HG03442 (cell line): ENCODE measurements at regions not wholly inside any gene's neighbourhood (a gene's known extent, or its start where the extent isn't known, plus 50 kb on each side); places are given as distances from the start of the nearest gene placed in this dataset.

ENCODE experiments used
- ATAC-seq: cut with Tn5 transposase; IDR thresholded peaks from one replicate; pipeline ENCODE4 v1.9.1; 2021; ENCODE audit warnings: mild to moderate bottlenecking, moderate library complexity; ENCODE audit not compliant: unreplicated experiment

DNA sequence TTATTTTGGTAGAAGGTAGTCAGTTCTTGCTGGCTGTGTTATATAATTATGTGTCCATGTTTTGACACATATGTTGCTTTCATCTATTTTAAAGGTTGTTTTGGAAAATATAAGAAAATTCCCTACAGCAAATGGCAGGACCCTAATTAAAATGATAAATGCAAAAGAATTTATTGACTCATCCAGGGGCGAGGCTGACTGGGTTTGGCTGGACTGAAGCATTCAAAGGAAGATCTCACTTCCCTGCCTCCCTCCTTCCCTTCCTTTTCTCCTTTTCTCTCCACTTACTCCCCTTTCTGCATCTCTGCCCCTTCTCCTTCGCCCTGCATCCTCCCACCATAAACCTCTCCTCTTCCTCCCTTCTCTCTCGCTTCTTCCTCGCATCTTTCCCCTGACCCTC, 129.6 kb downstream of the SNAPC1 start:
- no peak for ATAC-seq

DNA sequence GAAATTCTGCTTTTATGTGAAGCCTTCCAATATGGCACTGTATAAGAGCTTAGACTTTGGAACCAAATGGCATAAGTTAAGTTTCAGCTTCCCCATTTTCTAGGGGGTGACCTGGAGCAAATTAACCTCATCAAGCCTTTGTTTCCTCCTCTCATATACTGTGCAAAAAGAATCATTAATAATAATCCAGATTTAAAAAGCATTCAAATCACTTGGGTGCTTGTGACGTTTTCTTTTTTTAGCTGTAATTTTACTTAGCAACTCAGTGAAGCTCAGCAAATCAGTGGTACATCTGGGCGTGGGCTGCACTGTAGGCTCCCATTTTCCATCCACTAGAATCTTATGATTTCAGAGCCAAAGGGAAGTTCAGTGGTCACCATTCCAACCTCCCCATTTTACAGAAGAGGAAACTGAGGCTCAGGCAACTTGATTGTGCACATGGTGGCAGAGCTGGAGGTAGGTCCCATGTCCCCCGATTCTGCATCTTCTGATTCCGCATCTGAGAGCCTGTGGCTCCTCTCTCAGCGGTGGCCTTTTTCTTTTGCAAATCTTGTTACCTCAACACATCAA, 131.2 kb downstream of the SNAPC1 start:
- no peak for ATAC-seq

- peak; percentile 27 for ATAC-seq
Measured at GRCh38 chr14:61894452-61895077, 132.3 kb downstream of the SNAPC1 start.

- ATAC-seq: no peak
Measured at GRCh38 chr14:61897300-61897699, 135.1 kb downstream of the SNAPC1 start.

GRCh38 chr14:61898568-61898967, 136.3 kb downstream of the SNAPC1 start:
- ATAC-seq: no peak

GRCh38 chr14:61899497-61899896, 137.3 kb downstream of the SNAPC1 start:
- no peak for ATAC-seq

- no peak for ATAC-seq
Measured at GRCh38 chr14:61904946-61905345, 142.7 kb downstream of the SNAPC1 start.

- ATAC-seq: no peak
Measured at GRCh38 chr14:61911574-61911973, 149.4 kb downstream of the SNAPC1 start.

GRCh38 chr14:61918998-61919397, 156.8 kb downstream of the SNAPC1 start:
- no peak for ATAC-seq

DNA sequence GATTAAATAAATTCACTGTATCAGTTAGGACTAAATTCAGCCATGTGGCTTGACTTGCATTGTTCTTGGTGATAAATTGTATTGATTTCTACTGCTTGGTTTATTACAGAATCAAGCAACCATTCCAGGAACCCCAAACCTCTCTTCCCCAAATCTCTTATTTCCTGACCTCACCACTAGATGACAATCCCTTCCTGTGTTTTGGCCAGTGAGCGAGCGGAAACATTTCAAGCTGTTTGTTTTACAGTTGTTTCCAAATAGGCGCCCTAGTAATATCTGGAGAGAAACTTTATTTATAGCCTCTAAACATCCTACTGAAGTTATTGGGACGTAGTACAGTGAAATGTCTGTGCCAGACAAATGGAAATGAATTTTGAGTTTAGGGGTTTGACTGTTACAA, 161.1 kb downstream of the SNAPC1 start:
- no peak for ATAC-seq

- ATAC-seq: no peak
Measured at GRCh38 chr14:61925043-61925442, 162.8 kb downstream of the SNAPC1 start.

- ATAC-seq: no peak
Measured at GRCh38 chr14:61925732-61926435, 163.7 kb downstream of the SNAPC1 start.

GRCh38 chr14:61927060-61927459, 164.8 kb downstream of the SNAPC1 start:
- ATAC-seq: no peak

DNA sequence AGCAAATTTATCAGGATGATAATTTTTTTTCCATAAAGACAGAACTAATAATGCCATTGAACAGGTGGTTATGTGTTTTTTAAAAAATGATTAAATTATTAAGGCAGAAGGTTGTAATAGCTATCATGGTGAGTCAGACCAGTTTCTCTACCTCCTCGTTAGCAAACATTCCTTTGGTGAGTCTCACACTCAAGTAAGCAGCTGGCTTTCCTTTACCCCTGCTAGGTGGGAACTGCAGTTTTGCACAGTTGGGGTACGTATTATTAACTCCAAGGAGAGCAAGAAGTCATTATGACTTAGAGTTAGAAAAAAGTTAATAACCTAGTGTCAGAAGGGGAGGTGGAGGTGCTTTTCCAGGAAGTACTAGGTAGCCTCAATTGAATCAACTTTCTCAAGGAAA, 165.3 kb downstream of the SNAPC1 start:
- no peak for ATAC-seq

DNA sequence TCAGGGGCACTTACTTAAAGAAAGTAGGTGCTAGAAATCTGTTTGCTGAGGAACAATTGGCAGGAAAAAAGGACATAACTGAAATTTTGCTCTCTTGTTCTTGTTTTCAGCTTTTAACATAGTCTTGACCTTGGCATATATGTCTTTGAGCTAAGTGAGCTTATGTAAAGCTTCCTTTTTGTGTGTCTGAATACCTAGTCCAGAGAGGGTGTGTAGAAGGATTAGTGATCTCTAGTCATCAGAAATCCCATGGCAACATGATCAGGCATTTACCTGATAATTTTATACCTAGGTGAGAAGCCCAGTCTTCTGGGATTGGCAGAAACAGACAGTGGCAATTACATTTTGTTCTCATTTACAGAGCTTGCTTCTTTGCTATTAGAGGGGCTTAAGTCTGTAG, 166.1 kb downstream of the SNAPC1 start:
- ATAC-seq: no peak

GRCh38 chr14:61928701-61929100, 166.5 kb downstream of the SNAPC1 start:
- no peak for ATAC-seq

GRCh38 chr14:61929651-61930050, 167.4 kb downstream of the SNAPC1 start:
- no peak for ATAC-seq

GRCh38 chr14:61930101-61930857, 168.1 kb downstream of the SNAPC1 start:
- ATAC-seq: no peak

GRCh38 chr14:61932974-61933373, 170.8 kb downstream of the SNAPC1 start:
- no peak for ATAC-seq

- ATAC-seq: no peak
Measured at GRCh38 chr14:61934385-61934784, 172.2 kb downstream of the SNAPC1 start.

DNA sequence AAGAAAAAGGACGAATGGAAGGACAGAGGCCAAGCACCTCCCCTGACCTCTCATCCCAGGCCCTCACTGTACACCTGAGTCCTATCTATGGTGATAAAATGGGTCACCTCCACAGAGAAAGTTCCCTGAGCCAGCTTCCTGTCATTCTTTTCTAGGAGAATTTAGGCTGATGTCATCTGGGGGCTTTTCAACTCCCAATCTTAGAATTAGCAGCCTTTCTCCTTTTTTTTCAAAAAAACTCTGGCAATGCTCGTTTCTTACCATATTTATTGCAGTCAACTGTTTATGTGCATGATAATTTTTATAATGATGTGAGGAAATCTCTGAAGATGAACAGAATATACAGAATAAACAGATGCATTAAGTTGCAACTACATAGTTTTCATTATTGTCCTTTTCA, 177.6 kb downstream of the SNAPC1 start:
- ATAC-seq: no peak
